ENCODE measurements at regions not wholly inside any gene's neighbourhood (a gene's known extent, or its start where the extent isn't known, plus 50 kb on each side); places are given as distances from the start of the nearest gene placed in this dataset.

- no peaks in the 10 kb centered on the region for H3K4me1 ChIP-seq (ENCODE audit: control insufficient read depth, extremely low read depth, insufficient read depth, low read length)
- H2AFZ ChIP-seq (ENCODE audit: low read depth, low read length), result no peak overlapping the region
- no peak for FAIRE-seq
- no peak for DNase-seq (ENCODE audit: low read depth, low spot score)
- TF ChIP-seq JUN (IDR thresholded peaks at IDR 0.05; ENCODE audit: borderline replicate concordance, insufficient read depth, insufficient read length, low read depth), result no peak
- no peak for TF ChIP-seq POLR2A (IDR thresholded peaks at IDR 0.05; ENCODE audit: low read depth, low read length)
- no peak for TF ChIP-seq FOS (IDR thresholded peaks at IDR 0.05; ENCODE audit: borderline replicate concordance, insufficient read depth, low read length)
- TF ChIP-seq EZH2 (IDR thresholded peaks at IDR 0.05; ENCODE audit: borderline replicate concordance, low read depth, low read length, severe bottlenecking), result no peak
- TF ChIP-seq CTCF (IDR thresholded peaks at IDR 0.05; ENCODE audit: extremely low read depth in 1 of 2, insufficient read depth in 1 of 2, low read depth in 1 of 2, low read length in 2 of 2), result no peak
- no peak for TF ChIP-seq MYC (IDR thresholded peaks at IDR 0.05; ENCODE audit: low read depth, low read length)
- TF ChIP-seq GATA2 (IDR thresholded peaks at IDR 0.05; ENCODE audit: insufficient read depth, insufficient read length, low read depth, low read length), result no peak
- TF ChIP-seq POLR2AphosphoS5 (IDR thresholded peaks at IDR 0.05; ENCODE audit: insufficient read depth, low read depth, low read length), result no peak
- no peak for TF ChIP-seq MAX (IDR thresholded peaks at IDR 0.05; ENCODE audit: insufficient read depth, insufficient read length)
- intact Hi-C loops (cut with micrococcal nuclease), result loop anchor here (2.0 to 5.0 kb wide), 2 partner anchors 60 to 352 kb away; no protein-coding TSS in a partner anchor
- dilution Hi-C loops (cut with MboI; ENCODE audit: extremely low pct_ligation_motif_present, low sequenced_read_pairs), result no loop called here
- CTCF ChIA-PET, result interaction anchor here (1.1 to 1.5 kb wide), 2 partner anchors 132 to 273 kb away, joined by 3 to 5 read pairs; no protein-coding TSS in a partner anchor
- no peaks in the 10 kb centered on the region for H3K36me3 ChIP-seq (ENCODE audit: control insufficient read depth in 2 of 2, extremely low read depth in 1 of 2, insufficient read depth in 2 of 2, low read length in 2 of 2)
- POLR2A ChIA-PET, result no interaction called here
- H3K79me2 ChIP-seq (ENCODE audit: control insufficient read depth, insufficient read depth, low read length), result no peaks in the 10 kb centered on the region
- H3K4me2 ChIP-seq (ENCODE audit: insufficient read depth, low read length), result no peak overlapping the region
- BruUV-seq (replicated peaks), result no TSS peak
- H3K27me3 ChIP-seq (ENCODE audit: control insufficient read depth in 2 of 2, insufficient read depth in 2 of 2, low read length in 2 of 2), result no peaks in the 10 kb centered on the region
- no peak overlapping the region for H3K9ac ChIP-seq (replicated peaks; ENCODE audit: extremely low read depth, insufficient read depth, low read length)
- no peak overlapping the region for H3K27ac ChIP-seq (ENCODE audit: insufficient read depth, low read depth, low read length)
- H3K9me1 ChIP-seq (replicated peaks; ENCODE audit: control insufficient read depth, extremely low read depth, insufficient read depth, low read length), result no peaks in the 10 kb centered on the region
- no peak overlapping the region for H3K4me3 ChIP-seq (replicated peaks in 1 of 3; ENCODE audit: insufficient read depth in 1 of 3, low read depth in 1 of 3, low read length in 3 of 3)
- H4K20me1 ChIP-seq (replicated peaks; ENCODE audit: control insufficient read depth, extremely low read depth, insufficient read depth, low read length), result no peaks in the 10 kb centered on the region
- no peaks in the 10 kb centered on the region for H3K9me3 ChIP-seq (replicated peaks; ENCODE audit: control insufficient read depth, insufficient read depth, low read length)
These were observed 64.5 kb upstream of the MITF start for GRCh38 chr3:69674752-69675151.

All from endothelial cell of umbilical vein (primary cell).